C4-2B (cell line): ENCODE measurements at regions not wholly inside any gene's neighbourhood (a gene's known extent, or its start where the extent isn't known, plus 50 kb on each side); places are given as distances from the start of the nearest gene placed in this dataset.

Experiments
- CTCF ChIP-seq: fragments of 450-650 bp; conservative IDR thresholded peaks from 2 replicates; pipeline ENCODE4 v1.5.1; 2017; ENCODE audit warnings: mild to moderate bottlenecking
- ZFX ChIP-seq: fragments of 450-650 bp; IDR thresholded peaks from 2 replicates; pipeline ENCODE4 v1.6.1; 2017

- no peak for TF ChIP-seq CTCF
- TF ChIP-seq ZFX: no peak
These were observed 1930.2 kb downstream of the OLFM4 start for GRCh38 chr13:54958781-54959180.
